K562 (cell line): ENCODE measurements at regions not wholly inside any gene's neighbourhood (a gene's known extent, or its start where the extent isn't known, plus 50 kb on each side); places are given as distances from the start of the nearest gene placed in this dataset.

Experiments used
- ATAC-seq: fragments of 200-7000 bp; cut with Tn5 transposase; 3 replicates; pipeline ENCODE4 v1.9.1; 2020; ENCODE audit warnings: moderate library complexity
- BruUV-seq: library from RNA; stranded (reverse); fragments of 400-500 nt; replicated peaks from 2 replicates; lab custom pipeline; 2021; lab: Mats Ljungman, UMichigan
- CTCF ChIA-PET: fragments of 300-600 bp; formaldehyde crosslinking; extraction: SDS; loops from one replicate; lab custom pipeline; 2021; ENCODE audit warnings: low intra/inter-chr PET ratio; lab: Yijun Ruan, JAX
- POLR2A ChIA-PET: fragments of 300-600, 350-650 bp; sonication (Branson Sonifier 250); formaldehyde crosslinking; extraction: SDS; loops from one replicate; lab custom pipeline; 2021; ENCODE audit warnings: antibody characterized with exemption, inconsistent platforms; lab: Yijun Ruan, JAX
- DNase-seq, 4 experiments: peaks; one replicate each; pipeline versions ENCODE4 v3.0.0 to v3.0.0-alpha.2; 2011 to 2018; ENCODE audit warnings: low spot score in 3 of 4, mixed read lengths in 3 of 4; ENCODE audit errors: extremely low read depth in 1 of 4
- FAIRE-seq: peaks from 2 replicates; lab custom pipeline; 2011; peaks lifted over from hg19 to GRCh38; lab: Jason Lieb, UNC
- H2AFZ ChIP-seq: 2 replicates; pipeline ENCODE4 v1.6.0; 2011; ENCODE audit warnings: low read depth, low read length, control low read depth, inconsistent platforms
- H3K27ac ChIP-seq: fragments of 200-600 bp; 3 replicates; pipeline ENCODE4 v1.8.0; 2011; ENCODE audit warnings: low read depth, mild to moderate bottlenecking, control low read depth, inconsistent platforms, low read length, moderate library complexity, mixed read lengths; ENCODE audit errors: extremely low read depth
- H3K27me3 ChIP-seq, 2 experiments: fragments of 300-600 bp in 1 of 2; 2 replicates in 1 of 2; 3 replicates in 1 of 2; pipeline versions ENCODE4 v1.6.0 to v1.8.0; 2011; ENCODE audit warnings: inconsistent platforms in 2 of 2, low read length in 2 of 2, mild to moderate bottlenecking in 1 of 2, mixed read lengths in 1 of 2, moderate library complexity in 1 of 2; ENCODE audit not compliant: control insufficient read depth in 2 of 2, insufficient read depth in 2 of 2
- H3K36me3 ChIP-seq: fragments of 300-600 bp; 3 replicates; pipeline ENCODE4 v1.8.0; 2011; ENCODE audit warnings: mild to moderate bottlenecking, low read length, inconsistent platforms; ENCODE audit not compliant: control insufficient read depth, insufficient read depth
- H3K4me1 ChIP-seq, 2 experiments: fragments of 200-600 bp in 1 of 2; replicated peaks in 1 of 2; 2 replicates in 1 of 2; 3 replicates in 1 of 2; pipeline versions ENCODE4 v1.5.1 to v1.8.0; 2011; ENCODE audit warnings: inconsistent platforms in 2 of 2, low read length in 2 of 2, mild to moderate bottlenecking in 1 of 2, mixed read lengths in 1 of 2, moderate library complexity in 1 of 2; ENCODE audit not compliant: control insufficient read depth in 2 of 2, insufficient read depth in 2 of 2
- H3K4me2 ChIP-seq: 2 replicates; pipeline ENCODE4 v1.6.1; 2011; ENCODE audit warnings: low read length, control low read depth, inconsistent platforms, mixed read lengths; ENCODE audit not compliant: insufficient read depth
- H3K4me3 ChIP-seq: fragments of 200-600 bp; sonication (generic), shearing (Covaris generic); 2 replicates; pipeline ENCODE4 v1.5.1; 2016; ENCODE audit warnings: control low read depth, inconsistent platforms
- H3K79me2 ChIP-seq: fragments of 200-600 bp; 3 replicates; pipeline ENCODE4 v1.8.0; 2011; ENCODE audit warnings: low read length, inconsistent platforms; ENCODE audit not compliant: control insufficient read depth, insufficient read depth
- H3K9ac ChIP-seq, 2 experiments: 2 replicates each; pipeline versions ENCODE4 v1.6.0 to v1.6.1; 2011; ENCODE audit warnings: low read depth in 2 of 2, low read length in 2 of 2, control low read depth in 1 of 2, inconsistent platforms in 1 of 2, mild to moderate bottlenecking in 1 of 2, mixed read lengths in 1 of 2; ENCODE audit not compliant: insufficient read depth in 1 of 2
- H3K9me1 ChIP-seq: one replicate; pipeline ENCODE4 v1.6.0; 2011; ENCODE audit warnings: inconsistent platforms, mild to moderate bottlenecking, low read length, moderate library complexity; ENCODE audit not compliant: control insufficient read depth, insufficient read depth
- H3K9me3 ChIP-seq: replicated peaks from 2 replicates; pipeline ENCODE4 v1.5.1; 2011; ENCODE audit warnings: low read depth, low read length, inconsistent platforms; ENCODE audit not compliant: control insufficient read depth, insufficient read depth
- H4K20me1 ChIP-seq: replicated peaks from 2 replicates; pipeline ENCODE4 v1.6.1; 2011; ENCODE audit warnings: low read length, inconsistent platforms, mixed read lengths; ENCODE audit not compliant: control insufficient read depth, insufficient read depth
- ARID3B ChIP-seq: fragments of 250-450 bp; sonication (Bioruptor Pico); IDR thresholded peaks from 2 replicates; pipeline ENCODE4 v1.4.0; 2020; ENCODE audit warnings: borderline replicate concordance
- BRF2 ChIP-seq: IDR thresholded peaks from 3 replicates; pipeline ENCODE4 v1.6.1; 2011; ENCODE audit warnings: borderline replicate concordance, mild to moderate bottlenecking; ENCODE audit not compliant: insufficient read length, insufficient read depth
- E2F8 ChIP-seq: fragments of 450-650 bp; IDR thresholded peaks from 2 replicates; pipeline ENCODE4 v1.7.1; 2018; ENCODE audit warnings: mild to moderate bottlenecking, low read depth; ENCODE audit not compliant: partially characterized antibody
- EZH2 ChIP-seq: IDR thresholded peaks from 2 replicates; pipeline ENCODE4 v1.6.1; 2012; ENCODE audit warnings: low read depth, mild to moderate bottlenecking, inconsistent platforms, low read length, borderline replicate concordance
- HOMEZ ChIP-seq: fragments of 250-450 bp; sonication (Bioruptor Pico); IDR thresholded peaks from 2 replicates; pipeline ENCODE4 v1.4.0; 2020; ENCODE audit warnings: mild to moderate bottlenecking, moderate library complexity
- NFYB ChIP-seq: IDR thresholded peaks from 2 replicates; pipeline ENCODE4 v1.6.1; 2011; ENCODE audit warnings: mild to moderate bottlenecking, moderate library complexity; ENCODE audit not compliant: insufficient read length; ENCODE audit errors: extremely low read depth
- PHB2 ChIP-seq: fragments of 450-650 bp; IDR thresholded peaks from 2 replicates; pipeline ENCODE4 v1.6.1; 2017; ENCODE audit warnings: low read depth
- SFPQ ChIP-seq: fragments of 200-400 bp; formaldehyde crosslinking; IDR thresholded peaks from 2 replicates; pipeline ENCODE4 v1.6.1; 2017; ENCODE audit warnings: mild to moderate bottlenecking, low read depth, low read length, moderate library complexity
- TSC22D4 ChIP-seq: fragments of 450-650 bp; IDR thresholded peaks from 2 replicates; pipeline ENCODE4 v1.6.1; 2016; ENCODE audit warnings: missing genetic modification characterization, missing biosample characterization, control low read depth
- ZNF639 ChIP-seq, 2 experiments: fragments of 200-800 bp in 1 of 2; sonication (Bioruptor generic) in 1 of 2; sonication (generic) in 1 of 2; formaldehyde crosslinking in 1 of 2; IDR thresholded peaks in 1 of 2; conservative IDR thresholded peaks in 1 of 2; 2 replicates each; pipeline versions ENCODE4 v1.5.0 to v1.6.1; 2016 to 2020; ENCODE audit warnings: missing compliant biosample characterization in 1 of 2, missing genetic modification characterization in 1 of 2, missing genetic modification reagents in 1 of 2
- ZSCAN29 ChIP-seq: fragments of 450-650 bp; IDR thresholded peaks from 2 replicates; pipeline ENCODE4 v1.6.1; 2017
- WGBS: fragments of 100-300 bp; shearing (Covaris generic); methylation state at CpG from one replicate; pipeline ENCODE4 v1.1.6; 2016; ENCODE audit warnings: low coverage, mixed read lengths; ENCODE audit not compliant: insufficient coverage; ENCODE audit errors: missing lambda C conversion rate; 5-methylcytosine and 5-hydroxymethylcytosine counted together
- in situ Hi-C: fragments of 300-500 bp; cut with MboI; formaldehyde crosslinking; loops from 4 replicates; pipeline ENCODE4 v1.15.0; 2018; ENCODE audit warnings: inconsistent platforms, mixed read lengths
- intact Hi-C: fragments of 100-400 bp; cut with micrococcal nuclease; formaldehyde crosslinking; loops from 2 replicates; pipeline ENCODE4 v1.14.2; 2022

GRCh38 chr17:5888811-5889210, 181.4 kb upstream of the WSCD1 start:
- Histone ChIP-seq H3K9ac (no peak overlapping the region), H3K36me3 (no peaks in the 10 kb centered on the region), H3K4me1 (no peaks in the 10 kb centered on the region), H3K9me1 (no peaks in the 10 kb centered on the region), H3K4me3 (no peak overlapping the region), H3K27me3 (no peaks in the 10 kb centered on the region), H2AFZ (no peak overlapping the region), H3K4me2 (no peak overlapping the region), H4K20me1 (no peaks in the 10 kb centered on the region), H3K9me3 (no peaks in the 10 kb centered on the region), H3K27ac (no peak overlapping the region), H3K79me2 (no peaks in the 10 kb centered on the region)
- intact Hi-C loops (no loop called here), in situ Hi-C loops (no loop called here)
- CTCF ChIA-PET, result no interaction called here
- no peak for FAIRE-seq
- ATAC-seq, result no peak
- no peak for DNase-seq
- BruUV-seq, result no TSS peak
- POLR2A ChIA-PET, result no interaction called here
- 6% methylated on average over 2 of the region's 2 CpGs for WGBS
- TF ChIP-seq BRF2 (no peak), SFPQ (no peak), NFYB (no peak), PHB2 (no peak), E2F8 (no peak), ARID3B (no peak), ZNF639 (CRISPR knock-in tag; conservative IDR thresholded peaks at IDR 0.05 in 1 of 2, IDR thresholded peaks at IDR 0.05 in 1 of 2) (no peak), TSC22D4 (no peak), EZH2 (no peak), HOMEZ (CRISPR knock-in tag) (no peak), ZSCAN29 (no peak)
